Heart left ventricle (tissue), 13 donors: ENCODE measurements at regions not wholly inside any gene's neighbourhood (a gene's known extent, or its start where the extent isn't known, plus 50 kb on each side); places are given as distances from the start of the nearest gene placed in this dataset.
"Not testable (repeated sequence)": the region's sequence is repeated elsewhere in the genome, so short reads cannot be mapped to it uniquely, and the experiment has no call there.

Experiments used
- CTCF ChIP-seq, 12 donors: fragments of 200-600 bp; sonication (generic) in 4 of 12; IDR thresholded peaks; one replicate each; pipeline versions ENCODE4 v1.5.0 to v1.8.0; 2018 to 2022; ENCODE audit warnings: antibody characterized with exemption in 12 of 12, mild to moderate bottlenecking in 5 of 12
- POLR2A ChIP-seq, 2 donors: fragments of 450-650 bp; IDR thresholded peaks; one replicate each; pipeline ENCODE4 v1.6.1; 2017; ENCODE audit warnings: antibody characterized with exemption in 2 of 2, mild to moderate bottlenecking in 2 of 2, moderate library complexity in 2 of 2
- donor health status: ischemic (EF 13 %, LVEDD 7.1; RV severe dilation, severe dysfunction).
- donor health status: DM: no; HTN: yes; CAD: no.
- donor health status: DM: no; HTN: no; CAD: no.
- donor health status: ischemic (EF 25% LVEDD 6.9; RV normal size, moderate dysfunction).
- donor health status: ischemic (EF 25% LVEDD 5.7; RV mildly dilated, moderate dysfunction).
- donor health status: ischemic (EF 35%, LVEDD 5.7; RV mildly dilated, moderate dysfunction).
- donor health status: nonischemic (EF 11% LVEDD 7.7; RV severe dilation, severe dysfunction).
- donor health status: DM: yes; HTN: yes; CAD: no.
- donor health status: PGD.
- donor health status: ischemic (EF 29% LVEDD 5.4; RV normal size, mild dysfunction).
- donor health status: nonischemic (EF 23%, LVEDD 6.1; RV moderate dilation, normal function).

DNA sequence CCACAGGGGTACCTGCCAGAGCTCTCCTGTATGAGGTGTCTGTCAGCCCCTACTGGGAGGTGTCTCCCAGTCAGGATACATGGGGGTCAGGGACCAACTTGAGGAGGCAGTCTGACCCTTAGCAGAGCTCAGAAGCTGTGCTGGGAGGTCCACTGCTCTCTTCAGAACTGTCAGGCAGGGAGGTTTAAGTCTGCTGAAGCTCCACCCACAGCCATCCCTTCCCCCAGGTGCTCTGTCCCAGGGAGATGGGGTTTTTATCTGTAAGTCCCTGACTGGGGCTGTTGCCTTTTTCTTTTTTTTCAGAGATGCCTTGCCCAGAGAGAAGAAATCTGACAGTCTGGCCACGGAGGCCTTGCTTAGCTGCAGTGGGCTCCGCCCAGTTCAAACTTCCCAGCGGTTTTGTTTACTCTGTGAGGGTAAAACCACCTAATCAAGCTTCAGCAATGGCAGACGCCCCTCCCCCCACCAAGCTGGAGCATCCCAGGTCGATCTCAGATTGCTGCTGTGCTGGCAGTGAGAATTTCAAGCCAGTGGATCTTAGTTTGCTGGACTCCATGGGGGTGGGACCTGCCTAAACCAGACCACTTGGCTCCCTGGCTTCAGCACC lies 118.5 kb upstream of the RADX start:
- not testable (repeated sequence) for TF ChIP-seq POLR2A, CTCF (IDR thresholded peaks at IDR 0.05)
